Fibroblast of villous mesenchyme (primary cell): ENCODE measurements at regions not wholly inside any gene's neighbourhood (a gene's known extent, or its start where the extent isn't known, plus 50 kb on each side); places are given as distances from the start of the nearest gene placed in this dataset.

Experiments
- DNase-seq: peaks from one replicate; pipeline ENCODE4 v3.0.0-alpha.2; 2010; ENCODE audit warnings: low read depth
- H3K4me3 ChIP-seq: 2 replicates; pipeline ENCODE4 v1.5.1; 2011; ENCODE audit warnings: low read depth, mild to moderate bottlenecking, low read length
- CTCF ChIP-seq: IDR thresholded peaks from 2 replicates; pipeline ENCODE4 v1.5.1; 2012; ENCODE audit warnings: low read depth, mild to moderate bottlenecking, low read length; ENCODE audit not compliant: insufficient read depth

- H3K4me3 ChIP-seq = no peak overlapping the region
- no peak for TF ChIP-seq CTCF
- no peak for DNase-seq
Measured at GRCh38 chrX:14164828-14165227, 135.1 kb upstream of the GEMIN8 start.

- TF ChIP-seq CTCF = no peak
- no peak overlapping the region for H3K4me3 ChIP-seq
- DNase-seq = no peak
Measured at GRCh38 chrX:14125462-14125861, 95.8 kb upstream of the GEMIN8 start.

- TF ChIP-seq CTCF = no peak
- DNase-seq = no peak
- H3K4me3 ChIP-seq = no peak overlapping the region
Measured at GRCh38 chrX:14124562-14124961, 94.9 kb upstream of the GEMIN8 start.

DNA sequence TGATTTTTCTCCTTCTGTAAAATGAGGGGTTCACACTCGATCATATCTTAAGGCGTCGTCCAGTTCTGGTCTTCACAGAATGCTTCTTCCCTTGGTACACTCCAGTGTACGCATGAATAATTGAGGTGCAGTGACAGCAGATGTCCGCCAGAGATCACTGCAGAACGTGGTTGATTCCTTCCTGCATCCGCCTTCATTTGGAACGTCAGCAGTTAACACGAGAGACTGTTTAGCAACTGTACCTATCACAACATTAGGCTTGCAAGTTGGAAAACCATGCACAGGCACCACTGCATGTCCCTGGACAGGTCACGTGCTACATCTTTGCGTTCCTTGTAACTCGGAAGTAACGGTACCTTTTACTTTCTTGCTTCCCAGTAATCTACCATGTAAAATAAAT, 66.0 kb upstream of the GEMIN8 start:
- TF ChIP-seq CTCF = peak; percentile 66
- no peak overlapping the region for H3K4me3 ChIP-seq
- peak; percentile 62 for DNase-seq

DNA sequence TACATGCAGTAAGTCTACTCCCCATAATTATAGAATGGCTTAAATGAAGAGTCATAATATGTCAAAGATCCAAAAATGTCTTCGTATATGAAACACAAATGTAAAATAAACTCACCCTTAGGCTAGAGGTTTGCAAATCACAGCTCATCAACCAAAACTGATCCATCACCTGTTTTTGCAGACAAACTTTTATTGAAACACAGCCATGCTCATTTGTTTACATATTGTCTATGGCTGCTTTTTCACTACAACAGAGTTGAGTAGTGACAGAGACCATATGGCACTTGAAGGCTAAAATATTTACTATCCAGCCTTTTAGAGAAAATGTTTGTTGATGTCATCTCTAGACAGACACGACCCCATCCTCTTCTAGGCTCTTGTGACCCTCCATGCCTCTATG, 64.5 kb upstream of the GEMIN8 start:
- DNase-seq = no peak
- H3K4me3 ChIP-seq = no peak overlapping the region
- no peak for TF ChIP-seq CTCF

GRCh38 chrX:14084466-14084865, 54.8 kb upstream of the GEMIN8 start:
- no peak overlapping the region for H3K4me3 ChIP-seq
- no peak for TF ChIP-seq CTCF
- no peak for DNase-seq

- DNase-seq = no peak
- TF ChIP-seq CTCF = no peak
- no peak overlapping the region for H3K4me3 ChIP-seq
Measured at GRCh38 chrX:14083783-14084182, 54.1 kb upstream of the GEMIN8 start.
